ENCODE measurements at regions not wholly inside any gene's neighbourhood (a gene's known extent, or its start where the extent isn't known, plus 50 kb on each side); places are given as distances from the start of the nearest gene placed in this dataset.

DNA sequence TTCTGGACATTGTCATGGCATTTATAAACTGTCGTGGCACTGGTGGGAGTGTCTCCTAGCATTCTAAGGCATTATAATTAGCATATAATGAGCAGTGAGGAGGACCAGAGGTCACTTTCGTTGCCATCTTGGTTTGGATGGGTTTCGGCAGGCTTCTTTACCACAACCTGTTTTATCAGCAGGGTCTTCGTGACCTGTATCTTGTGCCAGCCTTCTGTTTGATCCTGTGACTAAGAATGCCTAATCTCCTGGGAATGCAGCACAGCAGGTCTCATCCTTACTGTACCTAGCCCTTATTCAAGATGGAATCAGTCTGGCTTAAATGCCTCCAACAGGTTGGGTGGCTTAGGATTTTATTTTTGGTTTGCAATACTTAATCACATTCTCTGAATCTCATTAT, 142.7 kb upstream of the GGTLC1 start:
- DNase-seq (ENCODE audit: low spot score), result no peak
- intact Hi-C loops (cut with DNase I), result no loop called here

GRCh38 chr20:24129641-24130040, 141.1 kb upstream of the GGTLC1 start:
- no peak for DNase-seq (ENCODE audit: low spot score)
- intact Hi-C loops (cut with DNase I), result no loop called here

- no peak for DNase-seq (ENCODE audit: low spot score)
- intact Hi-C loops (cut with DNase I), result no loop called here
These were observed 136.5 kb upstream of the GGTLC1 start for GRCh38 chr20:24124951-24125650.

GRCh38 chr20:24124003-24124402, 135.4 kb upstream of the GGTLC1 start:
- no peak for DNase-seq (ENCODE audit: low spot score)
- intact Hi-C loops (cut with DNase I), result no loop called here

DNA sequence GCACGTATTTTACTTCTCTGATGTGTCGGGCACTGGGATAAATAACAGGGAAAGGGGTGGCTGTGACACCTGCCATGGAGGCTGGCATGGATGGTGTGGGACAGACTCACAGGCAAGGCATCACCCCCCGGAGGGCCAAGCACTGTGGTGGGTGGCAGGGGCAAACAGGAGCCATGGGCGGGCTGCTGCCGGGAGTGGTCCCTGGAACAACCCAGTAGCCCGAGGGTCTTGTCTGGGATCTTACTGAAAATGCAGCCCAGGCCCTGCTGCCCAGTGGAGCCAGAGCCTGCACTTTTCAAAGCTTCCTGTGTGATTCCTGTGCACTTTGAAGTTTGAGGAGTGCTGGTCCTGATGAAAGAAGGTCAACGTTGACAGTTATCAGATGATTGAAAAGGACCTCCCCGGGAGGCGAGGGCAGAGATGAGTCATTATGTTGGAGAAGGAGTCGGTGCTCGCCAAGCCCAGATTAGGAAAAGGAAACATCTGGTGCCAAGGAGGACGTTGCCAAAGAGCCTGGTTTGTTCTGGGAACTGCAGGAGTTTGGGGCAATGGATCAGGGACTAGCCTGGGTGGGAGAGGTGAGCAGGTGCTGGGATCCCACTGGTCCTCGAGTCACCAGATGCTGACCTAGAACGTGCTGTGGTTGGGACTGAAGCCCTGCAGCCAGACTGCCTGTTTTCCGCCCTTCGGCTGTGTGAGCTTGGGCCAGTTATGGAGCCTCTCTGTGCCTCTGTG, 130.0 kb upstream of the GGTLC1 start:
- intact Hi-C loops (cut with DNase I), result no loop called here
- no peak for DNase-seq (ENCODE audit: low spot score)

- DNase-seq (ENCODE audit: low spot score), result no peak
- intact Hi-C loops (cut with DNase I), result no loop called here
These were observed 129.5 kb upstream of the GGTLC1 start for GRCh38 chr20:24118034-24118433.

DNA sequence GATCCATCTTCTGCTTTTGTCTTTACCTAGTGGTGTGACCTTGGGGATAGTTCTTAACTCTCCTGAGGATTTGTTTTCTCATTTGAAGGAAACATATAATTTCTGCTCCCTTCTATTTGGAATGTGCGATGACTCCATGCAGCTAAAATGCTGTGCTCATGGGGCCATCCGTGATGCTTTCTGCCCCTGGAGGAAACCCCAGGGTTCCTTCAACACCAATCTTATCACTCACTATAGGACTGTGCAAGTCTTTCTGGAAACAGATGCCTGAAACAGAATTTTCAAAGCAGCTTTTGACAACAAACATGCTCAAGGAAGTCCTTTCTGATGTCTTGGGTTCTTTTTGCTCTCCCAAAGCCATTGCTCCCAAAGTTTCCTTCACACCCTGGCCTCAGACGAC, 128.8 kb upstream of the GGTLC1 start:
- intact Hi-C loops (cut with DNase I), result no loop called here
- DNase-seq (ENCODE audit: low spot score), result no peak

GRCh38 chr20:24116611-24117010, 128.0 kb upstream of the GGTLC1 start:
- intact Hi-C loops (cut with DNase I), result no loop called here
- DNase-seq (ENCODE audit: low spot score), result no peak

- intact Hi-C loops (cut with DNase I), result no loop called here
- DNase-seq (ENCODE audit: low spot score), result no peak
These were observed 123.8 kb upstream of the GGTLC1 start for GRCh38 chr20:24112360-24112759.

DNA sequence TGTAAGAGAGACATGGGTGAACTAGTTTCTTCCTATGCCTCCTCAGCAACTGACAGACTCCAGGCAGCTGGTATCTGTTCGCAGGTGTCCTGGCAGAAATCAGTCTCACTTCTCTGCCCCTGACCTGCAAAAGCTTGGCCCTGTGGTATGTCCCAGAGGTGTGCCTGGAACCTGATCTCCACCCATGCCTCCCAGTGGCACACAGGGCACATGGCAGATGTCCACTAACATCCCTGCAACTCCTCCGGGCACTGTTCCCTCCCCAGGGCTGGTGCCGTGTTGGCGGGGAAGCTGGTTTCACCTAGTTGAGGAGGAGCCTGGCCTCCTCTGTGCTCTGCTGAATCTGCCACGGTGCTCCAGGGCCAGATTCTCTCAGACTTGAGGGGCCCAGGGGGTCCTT, 123.3 kb upstream of the GGTLC1 start:
- intact Hi-C loops (cut with DNase I), result no loop called here
- DNase-seq (ENCODE audit: low spot score), result no peak

GRCh38 chr20:24109537-24109936, 121.0 kb upstream of the GGTLC1 start:
- intact Hi-C loops (cut with DNase I), result no loop called here
- no peak for DNase-seq (ENCODE audit: low spot score)

DNA sequence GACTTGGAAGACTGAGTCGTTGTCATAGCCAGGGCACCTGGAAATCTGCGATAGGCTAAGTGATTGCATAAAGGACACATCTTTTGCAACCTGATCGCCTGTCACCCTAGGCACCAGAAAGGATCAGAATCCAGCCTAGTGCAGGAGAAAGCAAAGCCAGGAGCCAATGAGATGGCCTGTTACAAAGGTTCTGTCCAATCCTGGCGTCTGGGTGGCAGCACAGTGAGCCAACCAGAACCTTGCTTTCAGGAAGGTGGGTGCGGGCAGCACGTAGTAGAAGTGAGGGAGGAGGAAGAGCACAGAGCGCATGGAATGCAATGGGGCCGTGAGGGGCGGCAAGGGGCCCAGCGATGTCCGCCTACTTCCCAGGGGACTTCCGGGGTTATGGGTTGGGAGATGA, 120.4 kb upstream of the GGTLC1 start:
- intact Hi-C loops (cut with DNase I), result no loop called here

DNA sequence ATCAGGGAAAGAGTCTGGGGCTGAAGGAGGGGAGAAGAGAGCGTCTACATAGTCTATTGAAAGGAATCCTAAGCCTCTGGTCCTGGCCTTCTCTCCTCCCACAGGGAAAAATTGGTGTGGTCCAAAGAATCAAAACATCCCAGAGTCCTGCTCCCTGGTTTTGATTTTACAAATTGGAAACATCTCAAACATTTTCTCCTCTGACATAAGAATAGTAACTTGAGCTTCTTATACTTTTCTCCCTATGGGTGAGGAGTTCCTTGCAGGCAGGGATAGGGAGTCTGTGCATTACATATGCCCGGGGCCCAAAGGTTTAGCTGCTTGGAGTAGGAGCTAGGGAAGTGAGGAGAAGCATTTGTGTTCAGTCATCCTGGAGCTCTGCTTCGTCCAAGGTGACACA, 120.0 kb upstream of the GGTLC1 start:
- no peak for DNase-seq (ENCODE audit: low spot score)
- intact Hi-C loops (cut with DNase I), result no loop called here

More for the DNA sequence above, 120.4 kb upstream of the GGTLC1 start:
- no peak for DNase-seq (ENCODE audit: low spot score)

GRCh38 chr20:24106801-24107445, 118.3 kb upstream of the GGTLC1 start:
- intact Hi-C loops (cut with DNase I), result no loop called here
- DNase-seq (ENCODE audit: low spot score), result no peak

DNA sequence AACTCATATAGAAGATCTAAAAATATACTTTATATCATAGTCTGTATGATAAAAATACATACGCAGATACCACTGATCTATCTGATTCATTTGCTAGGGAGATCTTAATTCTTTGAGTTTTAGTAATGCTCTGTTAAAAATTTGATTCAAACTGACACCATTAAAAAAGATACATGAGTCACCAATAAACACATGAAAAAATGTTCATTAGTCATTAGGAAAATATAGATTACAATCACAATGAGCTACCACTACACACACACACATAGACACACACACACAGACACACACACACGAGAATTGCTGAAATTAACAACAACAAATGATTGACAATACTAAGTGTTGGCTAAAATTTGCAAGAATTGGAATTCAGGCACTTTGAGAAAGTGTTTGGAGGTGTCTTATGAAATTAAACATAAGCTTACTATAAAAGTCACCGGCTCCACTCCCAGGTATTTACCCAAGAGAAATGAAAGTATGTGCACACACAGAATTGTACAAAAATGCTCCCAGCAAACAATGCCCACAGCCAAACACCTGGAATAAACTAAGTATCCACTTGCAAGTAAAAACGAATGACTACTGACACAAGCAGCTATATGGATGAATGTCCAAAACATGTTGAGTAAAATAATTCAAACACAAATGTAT, 117.7 kb upstream of the GGTLC1 start:
- intact Hi-C loops (cut with DNase I), result no loop called here
- DNase-seq (ENCODE audit: low spot score), result no peak

DNA sequence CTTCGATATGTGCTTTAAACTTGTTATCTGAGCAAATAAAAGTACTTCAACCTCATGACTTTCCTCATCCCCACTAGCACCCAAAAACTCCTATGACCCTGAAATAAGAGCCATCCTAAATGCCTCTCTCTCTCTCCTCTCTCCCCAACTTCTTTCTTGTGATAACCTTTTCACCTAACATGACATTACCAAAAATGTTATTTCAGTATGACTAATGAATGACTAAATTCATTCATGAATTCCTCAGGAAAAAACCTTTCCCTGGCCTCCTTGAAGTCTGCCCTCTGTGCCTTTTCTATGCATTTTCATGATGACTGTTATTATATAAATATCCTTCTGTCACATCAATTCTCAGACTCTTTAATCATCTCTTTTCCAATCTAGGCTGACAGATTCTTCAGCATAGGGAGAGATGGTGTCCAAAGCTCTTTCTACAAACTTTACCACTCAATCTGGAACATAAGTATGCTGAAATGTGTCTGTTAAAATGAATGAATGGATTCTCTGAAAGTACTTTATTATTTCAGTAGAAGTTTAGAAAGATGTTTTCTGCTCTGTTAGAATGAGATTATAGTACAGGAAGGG, 114.3 kb upstream of the GGTLC1 start:
- no peak for DNase-seq (ENCODE audit: low spot score)
- intact Hi-C loops (cut with DNase I), result no loop called here

- intact Hi-C loops (cut with DNase I), result no loop called here
- no peak for DNase-seq (ENCODE audit: low spot score)
These were observed 113.7 kb upstream of the GGTLC1 start for GRCh38 chr20:24102290-24102689.

- intact Hi-C loops (cut with DNase I), result no loop called here
- DNase-seq (ENCODE audit: low spot score), result no peak
These were observed 111.9 kb upstream of the GGTLC1 start for GRCh38 chr20:24100370-24101011.

GRCh38 chr20:24098886-24099285, 110.3 kb upstream of the GGTLC1 start:
- intact Hi-C loops (cut with DNase I), result no loop called here
- DNase-seq (ENCODE audit: low spot score), result no peak
